Mesothelial cell of epicardium (in vitro differentiated cells): ENCODE measurements at regions not wholly inside any gene's neighbourhood (a gene's known extent, or its start where the extent isn't known, plus 50 kb on each side); places are given as distances from the start of the nearest gene placed in this dataset.

Experiments
- DNase-seq, 2 experiments: peaks; one replicate each; pipeline ENCODE4 v3.0.0; 2021; ENCODE audit warnings: low spot score in 2 of 2; ENCODE audit not compliant: unreplicated experiment in 2 of 2
- H3K27ac Mint-ChIP-seq: 2 replicates; pipeline ENCODE4 v1.8.0; 2021; ENCODE audit warnings: mixed read lengths
- H3K27me3 Mint-ChIP-seq: 2 replicates; pipeline ENCODE4 v1.8.0; 2021; ENCODE audit warnings: low read depth, mixed read lengths
- H3K36me3 Mint-ChIP-seq: 2 replicates; pipeline ENCODE4 v1.8.0; 2021; ENCODE audit warnings: mixed read lengths
- H3K4me1 Mint-ChIP-seq: 2 replicates; pipeline ENCODE4 v1.8.0; 2021; ENCODE audit warnings: mixed read lengths
- H3K4me3 Mint-ChIP-seq: 2 replicates; pipeline ENCODE4 v1.8.0; 2021; ENCODE audit warnings: mild to moderate bottlenecking, moderate library complexity, mixed read lengths
- H3K9me3 Mint-ChIP-seq: 2 replicates; pipeline ENCODE4 v1.8.0; 2021; ENCODE audit warnings: mixed read lengths
- CTCF ChIP-seq: fragments of 200-600 bp; sonication (generic); IDR thresholded peaks from one replicate; pipeline ENCODE4 v1.5.0; 2021; ENCODE audit warnings: antibody characterized with exemption; ENCODE audit not compliant: unreplicated experiment

GRCh38 chr6:28721372-28721771 lies 195.7 kb downstream of the GPX5 start:
- Mint-ChIP-seq H3K4me3 (no peak overlapping the region), H3K36me3 (no peaks in the 10 kb centered on the region), H3K27me3 (peaks cover 90% of the 10 kb centered on the region), H3K27ac (no peak overlapping the region), H3K9me3 (no peaks in the 10 kb centered on the region), H3K4me1 (no peaks in the 10 kb centered on the region)
- TF ChIP-seq CTCF = no peak
- DNase-seq = no peak

GRCh38 chr6:28724395-28724794 lies 198.7 kb downstream of the GPX5 start:
- Mint-ChIP-seq H3K4me1 (peaks cover 5% of the 10 kb centered on the region), H3K27me3 (peaks cover 93% of the 10 kb centered on the region)
- DNase-seq = no peak

DNA sequence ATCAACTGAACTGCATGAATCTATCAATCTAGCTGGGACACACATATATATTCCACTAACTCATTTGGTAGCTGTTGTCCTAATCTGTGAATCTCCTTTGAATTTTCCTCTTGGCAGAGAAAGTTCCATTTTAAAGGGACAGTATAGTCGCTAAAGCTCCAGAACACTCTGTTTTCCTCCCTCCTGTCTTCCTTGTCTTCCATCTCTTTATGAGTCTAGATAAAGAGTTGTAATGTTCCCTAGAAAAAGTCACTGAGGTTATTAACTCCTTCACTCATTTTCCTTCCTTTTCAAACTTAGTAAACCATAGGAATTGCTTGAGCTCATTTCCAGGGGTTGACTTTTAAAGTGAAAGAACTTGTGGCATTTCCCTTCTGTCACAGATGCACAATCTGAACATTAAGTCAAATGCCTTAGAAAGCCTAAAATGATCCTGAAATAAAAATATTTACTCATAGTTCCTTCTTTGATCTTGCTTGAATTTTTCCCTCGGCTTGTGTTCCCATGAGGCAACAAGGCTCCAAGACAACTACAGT lies 198.4 kb downstream of the TRIM27 start:
- Mint-ChIP-seq H3K27me3 (peaks cover 95% of the 10 kb centered on the region), H3K9me3 (no peaks in the 10 kb centered on the region)

More at GRCh38 chr6:28724395-28724794, 198.7 kb downstream of the GPX5 start:
- no peak overlapping the region for H3K4me3 Mint-ChIP-seq
- H3K9me3 Mint-ChIP-seq = no peaks in the 10 kb centered on the region
- no peak overlapping the region for H3K27ac Mint-ChIP-seq
- no peaks in the 10 kb centered on the region for H3K36me3 Mint-ChIP-seq
- TF ChIP-seq CTCF = no peak

GRCh38 chr6:28725890-28726348 lies 197.9 kb downstream of the TRIM27 start:
- H3K4me3 Mint-ChIP-seq = no peak overlapping the region
- H3K27ac Mint-ChIP-seq = no peak overlapping the region
- no peaks in the 10 kb centered on the region for H3K36me3 Mint-ChIP-seq
- TF ChIP-seq CTCF = no peak
- H3K9me3 Mint-ChIP-seq = no peaks in the 10 kb centered on the region
- DNase-seq = no peak
- H3K4me1 Mint-ChIP-seq = peaks cover 10% of the 10 kb centered on the region
- H3K27me3 Mint-ChIP-seq = peaks cover 95% of the 10 kb centered on the region

More for the DNA sequence above, 198.4 kb downstream of the TRIM27 start:
- Mint-ChIP-seq H3K36me3 (no peaks in the 10 kb centered on the region), H3K4me3 (no peak overlapping the region), H3K4me1 (peaks cover 10% of the 10 kb centered on the region), H3K27ac (no peak overlapping the region)
- no peak for DNase-seq
- TF ChIP-seq CTCF = no peak

- Mint-ChIP-seq H3K4me3 (no peak overlapping the region), H3K9me3 (no peaks in the 10 kb centered on the region), H3K36me3 (no peaks in the 10 kb centered on the region), H3K4me1 (peaks cover 10% of the 10 kb centered on the region), H3K27me3 (peaks cover 95% of the 10 kb centered on the region), H3K27ac (no peak overlapping the region)
- TF ChIP-seq CTCF = no peak
- DNase-seq = no peak
Observed at GRCh38 chr6:28726569-28727309, 197.0 kb downstream of the TRIM27 start.
